ENCODE measurements at regions not wholly inside any gene's neighbourhood (a gene's known extent, or its start where the extent isn't known, plus 50 kb on each side); places are given as distances from the start of the nearest gene placed in this dataset.

- Histone ChIP-seq H3K9ac (replicated peaks; ENCODE audit: extremely low read depth, insufficient read depth, low read length) (no peak overlapping the region), H3K27ac (ENCODE audit: insufficient read depth, low read depth, low read length) (no peak overlapping the region), H3K9me1 (replicated peaks; ENCODE audit: control insufficient read depth, extremely low read depth, insufficient read depth, low read length) (no peaks in the 10 kb centered on the region), H3K36me3 (ENCODE audit: control insufficient read depth in 2 of 2, extremely low read depth in 1 of 2, insufficient read depth in 2 of 2, low read length in 2 of 2) (no peaks in the 10 kb centered on the region), H4K20me1 (replicated peaks; ENCODE audit: control insufficient read depth, extremely low read depth, insufficient read depth, low read length) (no peaks in the 10 kb centered on the region), H2AFZ (ENCODE audit: low read depth, low read length) (no peak overlapping the region), H3K9me3 (replicated peaks; ENCODE audit: control insufficient read depth, insufficient read depth, low read length) (no peaks in the 10 kb centered on the region), H3K4me1 (ENCODE audit: control insufficient read depth, extremely low read depth, insufficient read depth, low read length) (no peaks in the 10 kb centered on the region), H3K4me3 (replicated peaks in 1 of 3; ENCODE audit: insufficient read depth in 1 of 3, low read depth in 1 of 3, low read length in 3 of 3) (no peak overlapping the region), H3K4me2 (ENCODE audit: insufficient read depth, low read length) (no peak overlapping the region), H3K79me2 (ENCODE audit: control insufficient read depth, insufficient read depth, low read length) (no peaks in the 10 kb centered on the region), H3K27me3 (ENCODE audit: control insufficient read depth in 2 of 2, insufficient read depth in 2 of 2, low read length in 2 of 2) (no peaks in the 10 kb centered on the region)
- ChIA-PET POLR2A (no interaction called here), CTCF (interaction anchor here (4.2 kb wide), 2 partner anchors 579 to 804 kb away, joined by 109 to 203 read pairs; no protein-coding TSS in a partner anchor)
- intact Hi-C loops (cut with micrococcal nuclease) = loop anchor here (10.0 kb wide), 1 partner anchor 732 kb away; no protein-coding TSS in a partner anchor
- DNase-seq (ENCODE audit: low read depth, low spot score) (no peak), FAIRE-seq (no peak)
- BruUV-seq (replicated peaks) = no TSS peak
- TF ChIP-seq POLR2AphosphoS5 (IDR thresholded peaks at IDR 0.05; ENCODE audit: insufficient read depth, low read depth, low read length) (no peak), CTCF (IDR thresholded peaks at IDR 0.05; ENCODE audit: extremely low read depth in 1 of 2, insufficient read depth in 1 of 2, low read depth in 1 of 2, low read length in 2 of 2) (no peak), POLR2A (IDR thresholded peaks at IDR 0.05; ENCODE audit: low read depth, low read length) (no peak), FOS (IDR thresholded peaks at IDR 0.05; ENCODE audit: borderline replicate concordance, insufficient read depth, low read length) (no peak), JUN (IDR thresholded peaks at IDR 0.05; ENCODE audit: borderline replicate concordance, insufficient read depth, insufficient read length, low read depth) (no peak), GATA2 (IDR thresholded peaks at IDR 0.05; ENCODE audit: insufficient read depth, insufficient read length, low read depth, low read length) (no peak), MYC (IDR thresholded peaks at IDR 0.05; ENCODE audit: low read depth, low read length) (no peak), EZH2 (IDR thresholded peaks at IDR 0.05; ENCODE audit: borderline replicate concordance, low read depth, low read length, severe bottlenecking) (no peak), MAX (IDR thresholded peaks at IDR 0.05; ENCODE audit: insufficient read depth, insufficient read length) (no peak)
- dilution Hi-C loops (cut with MboI; ENCODE audit: extremely low pct_ligation_motif_present, low sequenced_read_pairs) = no loop called here
Observed at GRCh38 chr3:34686541-34686940, 888.1 kb downstream of the PDCD6IP start.

Data from endothelial cell of umbilical vein (primary cell).